Heart left ventricle (tissue), 13 donors: ENCODE measurements at regions not wholly inside any gene's neighbourhood (a gene's known extent, or its start where the extent isn't known, plus 50 kb on each side); places are given as distances from the start of the nearest gene placed in this dataset.
"Not testable (repeated sequence)": the region's sequence is repeated elsewhere in the genome, so short reads cannot be mapped to it uniquely, and the experiment has no call there.

Experiments used
- POLR2A ChIP-seq, 2 donors: fragments of 450-650 bp; IDR thresholded peaks; one replicate each; pipeline ENCODE4 v1.6.1; 2017; ENCODE audit warnings: antibody characterized with exemption in 2 of 2, mild to moderate bottlenecking in 2 of 2, moderate library complexity in 2 of 2
- TF ChIP-seq, protein P1 (sequence below), 12 donors: fragments of 200-600 bp; sonication (generic) in 4 of 12; IDR thresholded peaks; one replicate each; pipeline versions ENCODE4 v1.5.0 to v1.8.0; 2018 to 2022; ENCODE audit warnings: antibody characterized with exemption in 12 of 12, mild to moderate bottlenecking in 5 of 12
- donor health status: ischemic (EF 13 %, LVEDD 7.1; RV severe dilation, severe dysfunction).
- donor health status: DM: no; HTN: yes; CAD: no.
- donor health status: DM: no; HTN: no; CAD: no.
- donor health status: ischemic (EF 25% LVEDD 6.9; RV normal size, moderate dysfunction).
- donor health status: ischemic (EF 25% LVEDD 5.7; RV mildly dilated, moderate dysfunction).
- donor health status: ischemic (EF 35%, LVEDD 5.7; RV mildly dilated, moderate dysfunction).
- donor health status: nonischemic (EF 11% LVEDD 7.7; RV severe dilation, severe dysfunction).
- donor health status: DM: yes; HTN: yes; CAD: no.
- donor health status: PGD.
- donor health status: ischemic (EF 29% LVEDD 5.4; RV normal size, mild dysfunction).
- donor health status: nonischemic (EF 23%, LVEDD 6.1; RV moderate dilation, normal function).

GRCh38 chr16:33059654-33060421, 134.2 kb upstream of the TP53TG3C start:
- TF ChIP-seq, protein P1, sequence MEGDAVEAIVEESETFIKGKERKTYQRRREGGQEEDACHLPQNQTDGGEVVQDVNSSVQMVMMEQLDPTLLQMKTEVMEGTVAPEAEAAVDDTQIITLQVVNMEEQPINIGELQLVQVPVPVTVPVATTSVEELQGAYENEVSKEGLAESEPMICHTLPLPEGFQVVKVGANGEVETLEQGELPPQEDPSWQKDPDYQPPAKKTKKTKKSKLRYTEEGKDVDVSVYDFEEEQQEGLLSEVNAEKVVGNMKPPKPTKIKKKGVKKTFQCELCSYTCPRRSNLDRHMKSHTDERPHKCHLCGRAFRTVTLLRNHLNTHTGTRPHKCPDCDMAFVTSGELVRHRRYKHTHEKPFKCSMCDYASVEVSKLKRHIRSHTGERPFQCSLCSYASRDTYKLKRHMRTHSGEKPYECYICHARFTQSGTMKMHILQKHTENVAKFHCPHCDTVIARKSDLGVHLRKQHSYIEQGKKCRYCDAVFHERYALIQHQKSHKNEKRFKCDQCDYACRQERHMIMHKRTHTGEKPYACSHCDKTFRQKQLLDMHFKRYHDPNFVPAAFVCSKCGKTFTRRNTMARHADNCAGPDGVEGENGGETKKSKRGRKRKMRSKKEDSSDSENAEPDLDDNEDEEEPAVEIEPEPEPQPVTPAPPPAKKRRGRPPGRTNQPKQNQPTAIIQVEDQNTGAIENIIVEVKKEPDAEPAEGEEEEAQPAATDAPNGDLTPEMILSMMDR (IDR thresholded peaks at IDR 0.05): not testable (repeated sequence)
- not testable (repeated sequence) for TF ChIP-seq POLR2A (IDR thresholded peaks at IDR 0.05)
